Heart left ventricle (tissue), 16 donors: ENCODE measurements at regions not wholly inside any gene's neighbourhood (a gene's known extent, or its start where the extent isn't known, plus 50 kb on each side); places are given as distances from the start of the nearest gene placed in this dataset.

ENCODE experiments used
- ATAC-seq, 4 donors: fragments of 200-7000 bp; cut with Tn5 transposase; one replicate each; pipeline ENCODE4 v1.9.1; 2020 to 2022; ENCODE audit warnings: moderate library complexity in 4 of 4, mild to moderate bottlenecking in 3 of 4, moderate number of reproducible peaks in 1 of 4
- DNase-seq, 5 donors: peaks; one replicate each; pipeline ENCODE4 v3.0.0-alpha.2; 2020
- H3K27ac ChIP-seq, 12 donors: fragments of 200-600 bp; sonication (generic) in 4 of 12; one replicate each; pipeline versions ENCODE4 v1.5.0 to v1.8.0; 2016 to 2022; ENCODE audit warnings: mild to moderate bottlenecking in 2 of 12
- H3K27me3 ChIP-seq, 9 donors: fragments of 200-600 bp; sonication (generic) in 2 of 9; one replicate each; pipeline versions ENCODE4 v1.5.1 to v1.8.0; 2016 to 2022; ENCODE audit warnings: mild to moderate bottlenecking in 3 of 9
- H3K36me3 ChIP-seq, 9 donors: fragments of 200-600 bp; sonication (generic) in 2 of 9; one replicate each; pipeline versions ENCODE4 v1.5.0 to v1.8.0; 2018 to 2022; ENCODE audit warnings: mild to moderate bottlenecking in 2 of 9
- H3K4me1 ChIP-seq, 12 donors: fragments of 200-600 bp; sonication (generic) in 4 of 12; one replicate each; pipeline versions ENCODE4 v1.5.0 to v1.8.0; 2016 to 2022; ENCODE audit warnings: mild to moderate bottlenecking in 3 of 12
- H3K4me3 ChIP-seq, 12 donors: fragments of 200-600 bp; sonication (generic) in 4 of 12; one replicate each; pipeline versions ENCODE4 v1.5.0 to v1.8.0; 2017 to 2022; ENCODE audit warnings: mild to moderate bottlenecking in 9 of 12, moderate library complexity in 4 of 12
- H3K9me3 ChIP-seq, 12 donors: fragments of 200-600 bp; sonication (generic) in 4 of 12; one replicate each; pipeline versions ENCODE4 v1.5.0 to v1.8.0; 2016 to 2022; ENCODE audit warnings: mild to moderate bottlenecking in 1 of 12
- POLR2A ChIP-seq, 2 donors: fragments of 450-650 bp; IDR thresholded peaks; one replicate each; pipeline ENCODE4 v1.6.1; 2017; ENCODE audit warnings: antibody characterized with exemption in 2 of 2, mild to moderate bottlenecking in 2 of 2, moderate library complexity in 2 of 2
- WGBS, 4 donors: extraction: QIAGEN DNeasy Blood & Tissue Kit in 2 of 4; methylation state at CpG; one replicate each; pipeline versions ENCODE4 v1.1.5 to v1.1.7; 2013 to 2018; 5-methylcytosine and 5-hydroxymethylcytosine counted together
- intact Hi-C, 10 donors: fragments of 100-400 bp; cut with DNase I; formaldehyde crosslinking; loops; one replicate each; pipeline versions ENCODE4 v1.11.1 to v1.14.2; 2022
- TF ChIP-seq, protein P1 (sequence below), 12 donors: fragments of 200-600 bp; sonication (generic) in 4 of 12; IDR thresholded peaks; one replicate each; pipeline versions ENCODE4 v1.5.0 to v1.8.0; 2018 to 2022; ENCODE audit warnings: antibody characterized with exemption in 12 of 12, mild to moderate bottlenecking in 5 of 12
- donor health status: ischemic (EF 13 %, LVEDD 7.1; RV severe dilation, severe dysfunction).
- donor health status: healthy with polysubstance abuse.
- donor health status: DM: no; HTN: yes; CAD: no.
- donor health status: DM: no; HTN: no; CAD: no.
- donor health status: ischemic (EF 25% LVEDD 6.9; RV normal size, moderate dysfunction).
- donor health status: ischemic (EF 25% LVEDD 5.7; RV mildly dilated, moderate dysfunction).
- donor health status: healthy.
- donor health status: DM: yes; HTN: yes; CAD: no.
- donor health status: ischemic (EF 35%, LVEDD 5.7; RV mildly dilated, moderate dysfunction).
- donor health status: nonischemic (EF 11% LVEDD 7.7; RV severe dilation, severe dysfunction).
- donor health status: DM: yes; HTN: yes; CAD: no.
- donor health status: PGD.
- donor health status: ischemic (EF 29% LVEDD 5.4; RV normal size, mild dysfunction).
- donor health status: nonischemic (EF 23%, LVEDD 6.1; RV moderate dilation, normal function).

DNA sequence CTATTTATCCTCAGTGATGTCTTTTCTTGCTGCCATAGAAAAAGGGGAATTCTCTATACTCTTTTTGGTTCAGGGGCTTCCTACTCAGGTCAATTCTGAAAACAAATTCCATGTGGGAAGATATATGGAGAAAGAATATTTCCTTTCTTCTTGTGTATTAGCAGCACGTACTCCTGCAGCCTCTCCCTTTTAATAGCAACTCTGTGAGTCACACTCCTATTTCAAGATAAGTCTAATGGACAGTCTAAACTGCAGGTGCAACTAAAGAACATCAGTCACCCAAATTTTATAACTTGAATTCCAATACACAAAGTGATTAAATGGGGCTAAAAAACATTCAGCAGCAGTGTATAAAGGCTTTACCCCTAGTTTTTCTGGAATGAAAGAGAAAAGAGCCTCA lies 942.2 kb downstream of the CNTNAP5 start:
- H3K27me3 ChIP-seq: no peaks in the 10 kb centered on the region
- H3K36me3 ChIP-seq: no peaks in the 10 kb centered on the region
- no peak overlapping the region for H3K4me3 ChIP-seq
- WGBS, 4 donors: 22 to 28% (median 26%) methylated on average over 1 of the region's 1 CpG
- no peak for TF ChIP-seq POLR2A (IDR thresholded peaks at IDR 0.05)
- TF ChIP-seq, protein P1, sequence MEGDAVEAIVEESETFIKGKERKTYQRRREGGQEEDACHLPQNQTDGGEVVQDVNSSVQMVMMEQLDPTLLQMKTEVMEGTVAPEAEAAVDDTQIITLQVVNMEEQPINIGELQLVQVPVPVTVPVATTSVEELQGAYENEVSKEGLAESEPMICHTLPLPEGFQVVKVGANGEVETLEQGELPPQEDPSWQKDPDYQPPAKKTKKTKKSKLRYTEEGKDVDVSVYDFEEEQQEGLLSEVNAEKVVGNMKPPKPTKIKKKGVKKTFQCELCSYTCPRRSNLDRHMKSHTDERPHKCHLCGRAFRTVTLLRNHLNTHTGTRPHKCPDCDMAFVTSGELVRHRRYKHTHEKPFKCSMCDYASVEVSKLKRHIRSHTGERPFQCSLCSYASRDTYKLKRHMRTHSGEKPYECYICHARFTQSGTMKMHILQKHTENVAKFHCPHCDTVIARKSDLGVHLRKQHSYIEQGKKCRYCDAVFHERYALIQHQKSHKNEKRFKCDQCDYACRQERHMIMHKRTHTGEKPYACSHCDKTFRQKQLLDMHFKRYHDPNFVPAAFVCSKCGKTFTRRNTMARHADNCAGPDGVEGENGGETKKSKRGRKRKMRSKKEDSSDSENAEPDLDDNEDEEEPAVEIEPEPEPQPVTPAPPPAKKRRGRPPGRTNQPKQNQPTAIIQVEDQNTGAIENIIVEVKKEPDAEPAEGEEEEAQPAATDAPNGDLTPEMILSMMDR (IDR thresholded peaks at IDR 0.05): no peak
- ATAC-seq (no peak), DNase-seq (no peak)
- H3K27ac ChIP-seq: no peak overlapping the region
- H3K4me1 ChIP-seq: no peaks in the 10 kb centered on the region
- no peaks in the 10 kb centered on the region for H3K9me3 ChIP-seq
- intact Hi-C loops: no loop called here

DNA sequence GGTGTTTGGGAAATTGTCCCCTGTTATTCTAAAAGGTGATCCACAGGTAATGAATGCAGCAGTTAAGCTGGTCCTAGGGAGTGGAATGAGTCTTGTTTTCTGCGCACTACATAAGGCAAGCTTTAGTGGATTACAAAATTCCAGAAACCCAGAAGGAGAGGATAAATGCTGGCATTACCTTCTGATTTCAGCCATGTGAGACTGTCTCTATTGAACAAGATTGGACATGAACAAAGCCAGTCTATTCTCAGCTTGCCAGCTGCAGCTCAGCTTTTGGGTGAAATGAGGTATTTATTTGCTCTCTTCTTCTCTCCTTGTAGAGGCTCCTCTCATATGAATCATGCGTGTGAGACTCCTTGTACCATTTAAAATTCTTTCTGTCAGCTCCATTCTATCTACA lies 944.9 kb downstream of the CNTNAP5 start:
- Histone ChIP-seq H3K27me3 (no peaks in the 10 kb centered on the region), H3K36me3 (no peaks in the 10 kb centered on the region), H3K27ac (no peak overlapping the region), H3K4me3 (no peak overlapping the region), H3K4me1 (no peaks in the 10 kb centered on the region), H3K9me3 (no peaks in the 10 kb centered on the region)
- no peak for TF ChIP-seq POLR2A (IDR thresholded peaks at IDR 0.05)
- TF ChIP-seq, protein P1 (IDR thresholded peaks at IDR 0.05): no peak
- DNase-seq (no peak), ATAC-seq (no peak)
- intact Hi-C loops: no loop called here
- WGBS, 4 donors: 86 to 91% (median 90%) methylated on average over 2 of the region's 2 CpGs

DNA sequence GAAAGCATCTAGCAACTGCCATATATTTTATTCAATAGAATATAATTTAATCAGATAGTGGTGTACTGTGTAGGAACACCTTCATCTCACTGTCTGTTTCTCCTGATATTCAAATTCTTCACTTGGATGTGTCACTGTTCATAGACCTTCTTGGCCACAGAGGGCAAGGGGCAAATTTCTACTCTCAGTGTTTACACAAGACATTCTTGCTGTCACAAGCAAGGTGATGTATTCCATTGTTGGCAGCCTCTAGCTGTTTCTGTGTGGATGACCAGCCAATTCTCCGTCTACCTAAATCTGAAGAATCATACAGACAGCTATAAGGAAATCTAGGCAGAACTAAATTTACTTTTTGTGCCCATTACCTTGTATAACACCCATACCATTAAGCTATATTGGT lies 948.3 kb downstream of the CNTNAP5 start:
- TF ChIP-seq POLR2A (IDR thresholded peaks at IDR 0.05): no peak
- TF ChIP-seq, protein P1 (IDR thresholded peaks at IDR 0.05): no peak
- WGBS, 4 donors: 72 to 87% (median 78%) methylated on average over 1 of the region's 1 CpG
- intact Hi-C loops: no loop called here

DNA sequence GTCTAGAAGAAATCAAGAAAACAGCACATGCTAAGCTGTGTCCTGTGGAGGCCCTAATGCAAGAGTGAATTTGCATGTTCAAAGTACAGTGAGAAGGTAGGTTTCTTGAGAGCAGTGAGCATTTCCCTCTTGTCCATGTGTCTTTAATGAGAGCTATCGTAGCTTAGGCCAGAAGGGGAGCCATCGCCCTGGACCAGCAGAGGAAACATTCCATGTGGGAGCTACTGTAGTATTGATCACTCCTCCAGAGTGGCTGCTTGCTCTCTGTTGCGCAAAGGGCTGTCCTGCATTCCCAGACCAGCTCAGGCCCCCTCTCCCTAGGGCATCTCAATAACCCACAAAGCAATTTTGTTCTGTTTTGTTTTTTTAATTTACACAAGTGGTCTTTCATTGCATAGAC lies 950.1 kb downstream of the CNTNAP5 start:
- Histone ChIP-seq H3K9me3 (no peaks in the 10 kb centered on the region), H3K36me3 (no peaks in the 10 kb centered on the region), H3K27me3 (no peaks in the 10 kb centered on the region), H3K4me3 (no peak overlapping the region), H3K4me1 (no peaks in the 10 kb centered on the region), H3K27ac (no peak overlapping the region)
- WGBS, 4 donors: 73 to 84% (median 78%) methylated on average over 3 of the region's 3 CpGs
- DNase-seq: no peak
- no peak for TF ChIP-seq POLR2A (IDR thresholded peaks at IDR 0.05)
- TF ChIP-seq, protein P1 (IDR thresholded peaks at IDR 0.05): no peak
- intact Hi-C loops: no loop called here
- ATAC-seq: no peak

More for the DNA sequence above, 948.3 kb downstream of the CNTNAP5 start:
- Histone ChIP-seq H3K36me3 (no peaks in the 10 kb centered on the region), H3K4me1 (no peaks in the 10 kb centered on the region), H3K27ac (no peak overlapping the region), H3K9me3 (no peaks in the 10 kb centered on the region), H3K27me3 (no peaks in the 10 kb centered on the region), H3K4me3 (no peak overlapping the region)
- ATAC-seq (no peak), DNase-seq (no peak)
